ENCODE measurements at regions not wholly inside any gene's neighbourhood (a gene's known extent, or its start where the extent isn't known, plus 50 kb on each side); places are given as distances from the start of the nearest gene placed in this dataset.

- DNase-seq = no peak
Observed at GRCh38 chrX:40268188-40268520, 170.4 kb upstream of the BCOR start.

GRCh38 chrX:40267334-40268187 lies 169.8 kb upstream of the BCOR start:
- no peak for DNase-seq

- peak; percentile 69 to 78 for DNase-seq
Observed at GRCh38 chrX:40266490-40267333, 169.0 kb upstream of the BCOR start.

- DNase-seq = no peak
Observed at GRCh38 chrX:40265936-40266335, 168.2 kb upstream of the BCOR start.

- DNase-seq = no peak
Observed at GRCh38 chrX:40263014-40263560, 165.3 kb upstream of the BCOR start.

- no peak for DNase-seq
Observed at GRCh38 chrX:40262157-40263013, 164.6 kb upstream of the BCOR start.

GRCh38 chrX:40261833-40262156 lies 164.0 kb upstream of the BCOR start:
- DNase-seq = no peak

GRCh38 chrX:40260146-40260747 lies 162.5 kb upstream of the BCOR start:
- DNase-seq = no peak

GRCh38 chrX:40258909-40259308 lies 161.2 kb upstream of the BCOR start:
- DNase-seq = no peak

- no peak for DNase-seq
Observed at GRCh38 chrX:40253771-40254170, 156.0 kb upstream of the BCOR start.

- DNase-seq = no peak
Observed at GRCh38 chrX:40249582-40249981, 151.8 kb upstream of the BCOR start.

- DNase-seq = no peak
Observed at GRCh38 chrX:40248822-40249221, 151.1 kb upstream of the BCOR start.

GRCh38 chrX:40247848-40248622 lies 150.3 kb upstream of the BCOR start:
- no peak for DNase-seq

GRCh38 chrX:40247382-40247781 lies 149.6 kb upstream of the BCOR start:
- DNase-seq = no peak

GRCh38 chrX:40245488-40246071 lies 147.8 kb upstream of the BCOR start:
- DNase-seq = no peak

- no peak for DNase-seq
Observed at GRCh38 chrX:40244980-40245379, 147.2 kb upstream of the BCOR start.

GRCh38 chrX:40243755-40244515 lies 146.2 kb upstream of the BCOR start:
- DNase-seq = no peak

- DNase-seq = no peak
Observed at GRCh38 chrX:40240844-40241243, 143.1 kb upstream of the BCOR start.

GRCh38 chrX:40237731-40238178 lies 140.0 kb upstream of the BCOR start:
- no peak for DNase-seq

GRCh38 chrX:40230646-40231045 lies 132.9 kb upstream of the BCOR start:
- DNase-seq = no peak

GRCh38 chrX:40227125-40227524 lies 129.4 kb upstream of the BCOR start:
- DNase-seq = no peak
